ENCODE measurements at regions not wholly inside any gene's neighbourhood (a gene's known extent, or its start where the extent isn't known, plus 50 kb on each side); places are given as distances from the start of the nearest gene placed in this dataset.
"Not testable (repeated sequence)": the region's sequence is repeated elsewhere in the genome, so short reads cannot be mapped to it uniquely, and the experiment has no call there.

DNA sequence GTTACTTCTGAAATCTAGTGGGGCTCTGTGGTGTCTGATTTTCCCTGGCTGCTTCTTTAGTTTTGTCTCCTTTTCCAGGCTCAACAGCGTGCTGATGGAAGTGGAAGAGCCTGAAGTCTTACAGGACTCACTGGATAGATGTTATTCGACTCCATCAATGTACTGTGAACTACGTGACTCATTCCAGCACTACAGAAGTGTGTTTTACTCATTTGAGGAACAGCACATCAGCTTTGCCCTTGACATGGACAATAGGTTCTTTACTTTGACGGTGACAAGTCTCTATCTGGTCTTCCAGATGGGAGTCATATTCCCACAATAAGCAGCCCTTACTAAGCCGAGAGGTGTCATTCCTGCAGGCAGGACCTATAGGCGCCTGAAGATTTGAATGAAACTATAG, 51.1 kb downstream of the NBPF8 start:
- DNase-seq, result not testable (repeated sequence)

DNA sequence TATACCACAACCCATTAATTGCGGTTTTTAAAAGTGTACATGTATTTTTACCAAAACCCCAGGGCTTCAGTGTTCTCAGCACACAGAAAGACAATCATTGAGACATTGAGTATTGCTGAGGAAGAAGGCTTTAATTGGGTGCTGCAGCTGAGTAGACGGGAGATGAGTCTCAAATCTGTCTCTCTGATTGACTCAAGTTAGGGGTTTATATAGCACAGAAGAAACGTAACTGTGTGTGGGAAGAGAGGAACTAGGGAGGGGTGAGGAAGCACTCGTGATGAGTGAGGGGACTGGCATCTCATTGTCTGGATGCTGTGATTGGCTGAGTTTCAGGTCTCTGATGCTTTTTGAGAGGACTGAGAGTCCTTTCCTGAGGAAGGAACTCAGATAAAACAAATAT, 62.8 kb downstream of the NBPF8 start:
- not testable (repeated sequence) for DNase-seq

DNA sequence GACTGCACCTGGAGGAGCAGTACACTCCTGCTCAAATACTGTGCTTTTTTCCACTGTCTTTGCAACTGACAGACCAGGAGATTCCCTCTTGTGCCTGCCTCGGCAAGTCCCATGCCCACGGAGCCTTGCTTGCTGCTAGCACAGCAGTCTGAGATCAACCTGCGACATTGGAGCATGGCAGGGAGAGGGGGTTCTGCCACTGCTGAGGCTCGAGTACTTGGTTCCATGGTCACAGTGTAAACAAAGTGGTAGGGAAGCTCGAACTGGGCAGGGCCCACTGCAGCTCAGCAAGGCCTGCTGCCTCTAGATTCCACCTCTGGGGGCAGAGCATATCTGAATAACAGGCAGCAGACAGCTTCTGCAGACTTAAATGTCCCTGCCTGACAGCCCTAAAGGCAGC, 63.6 kb downstream of the NBPF8 start:
- DNase-seq, result not testable (repeated sequence)

DNA sequence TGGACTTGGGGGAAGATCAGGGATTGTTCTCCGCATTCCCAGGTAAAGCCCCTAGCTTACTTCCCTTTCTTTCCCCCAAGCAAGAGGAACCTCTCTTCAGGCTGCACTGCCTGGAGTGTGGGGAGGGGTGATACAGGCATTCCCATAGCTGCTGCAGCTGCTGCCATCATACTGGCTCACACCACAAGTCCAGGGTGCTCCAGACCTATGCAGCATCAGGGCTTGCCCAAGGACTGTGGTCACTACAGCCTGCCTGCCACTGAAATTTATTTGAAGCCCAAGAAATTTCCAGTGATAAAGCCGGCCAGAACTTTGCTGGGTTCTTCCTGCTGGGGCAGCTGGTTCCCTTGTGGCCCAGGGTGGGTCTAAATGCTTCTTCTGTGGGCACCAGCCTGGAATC, 72.7 kb downstream of the NBPF8 start:
- DNase-seq, result not testable (repeated sequence)

DNA sequence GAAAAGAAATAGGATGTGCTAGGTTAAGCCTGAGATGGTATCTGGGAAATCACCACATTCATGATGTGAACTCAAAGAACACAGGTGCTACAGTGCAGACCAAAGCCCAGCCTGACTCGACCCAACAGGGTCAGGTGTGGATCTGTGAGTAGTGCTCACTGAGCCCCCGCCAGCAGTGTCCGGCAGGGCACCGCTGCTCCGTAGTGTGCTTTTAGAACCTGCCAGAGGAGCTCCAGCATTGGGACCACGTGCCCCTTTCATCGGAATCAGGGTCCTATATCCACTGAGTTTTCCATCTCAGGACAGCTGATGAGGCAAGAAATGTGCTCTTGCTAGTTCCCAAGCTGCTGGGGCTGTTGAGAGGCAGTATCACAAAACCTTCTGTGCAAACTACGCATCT, 74.4 kb downstream of the NBPF8 start:
- not testable (repeated sequence) for DNase-seq

DNA sequence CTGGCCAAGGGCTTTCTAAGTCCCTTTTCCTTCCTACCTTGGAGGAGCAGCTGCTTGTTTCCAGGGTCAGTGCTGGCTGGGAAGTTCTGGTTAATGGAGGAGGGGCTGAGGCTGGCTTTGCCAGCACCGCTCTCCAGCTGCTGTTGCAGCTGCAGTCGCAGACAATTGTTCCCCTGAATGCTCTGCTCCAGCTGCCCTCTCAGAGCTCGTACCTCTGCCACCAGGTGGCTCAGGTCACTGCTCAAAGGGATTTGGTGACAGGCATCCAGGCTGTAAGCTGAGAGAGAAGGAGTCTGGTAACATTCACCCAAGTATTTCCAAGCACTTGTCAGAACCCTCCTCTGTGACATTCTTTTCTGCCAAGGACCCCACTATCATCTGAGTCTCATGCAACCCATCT, 82.3 kb downstream of the NBPF8 start:
- not testable (repeated sequence) for DNase-seq

DNA sequence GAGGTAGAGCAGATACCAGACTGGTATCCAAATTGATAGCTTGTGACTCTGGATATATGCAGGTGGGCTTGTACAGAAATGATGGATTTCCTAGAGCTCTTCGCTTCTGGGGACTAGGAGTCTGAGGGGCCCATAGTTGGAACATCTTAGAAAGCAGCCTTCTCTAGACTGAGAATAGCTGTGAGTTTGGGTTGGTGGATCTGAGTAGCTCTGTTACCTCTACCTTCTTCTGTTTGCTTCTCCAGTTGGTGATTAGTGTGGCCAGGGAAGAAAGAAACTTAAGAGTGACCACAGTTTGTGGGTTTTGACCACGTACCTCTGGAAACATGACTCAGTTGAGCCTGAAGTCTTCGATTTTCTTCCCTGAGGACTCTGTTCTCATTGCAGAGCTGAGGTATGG, 88.4 kb downstream of the NBPF8 start:
- not testable (repeated sequence) for DNase-seq

DNA sequence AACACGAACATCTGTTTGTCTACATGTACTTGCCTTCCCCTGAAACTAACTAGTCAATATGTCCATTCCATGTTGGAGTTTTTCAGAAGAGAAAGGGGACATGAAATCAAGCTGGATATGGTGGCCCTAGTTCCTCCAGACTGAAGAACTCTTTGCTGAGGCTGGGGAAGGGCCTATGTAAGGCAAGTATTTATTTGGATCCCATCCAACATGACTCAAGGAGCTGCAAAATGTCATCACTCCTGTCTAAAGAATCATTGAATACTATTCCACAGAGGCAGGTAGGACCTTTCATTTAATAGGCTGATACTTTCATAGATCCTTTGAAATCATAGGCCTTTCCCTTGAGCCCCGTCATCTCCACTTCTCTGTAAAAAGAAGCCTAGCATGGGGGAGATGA, 91.5 kb downstream of the NBPF8 start:
- not testable (repeated sequence) for DNase-seq

DNA sequence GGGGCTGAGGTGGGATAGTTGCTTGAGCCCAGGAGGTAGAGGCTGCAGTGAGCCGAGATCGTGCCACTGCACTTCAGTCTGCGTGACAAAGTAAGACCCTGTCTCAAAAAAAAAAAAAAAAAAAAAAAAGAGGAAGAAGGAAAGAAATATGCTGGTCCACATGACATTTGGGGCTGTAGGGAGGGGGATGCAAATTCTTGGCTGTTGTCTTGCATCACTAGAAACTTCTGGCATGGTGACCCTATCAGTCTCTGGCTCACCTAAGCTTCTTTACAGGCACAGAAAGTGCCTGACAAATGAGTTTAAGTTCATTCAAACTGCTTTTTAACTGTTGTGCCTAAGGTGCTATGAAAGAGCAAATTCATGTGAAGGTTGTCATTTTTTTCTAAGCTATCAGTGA, 93.5 kb downstream of the NBPF8 start:
- not testable (repeated sequence) for DNase-seq

DNA sequence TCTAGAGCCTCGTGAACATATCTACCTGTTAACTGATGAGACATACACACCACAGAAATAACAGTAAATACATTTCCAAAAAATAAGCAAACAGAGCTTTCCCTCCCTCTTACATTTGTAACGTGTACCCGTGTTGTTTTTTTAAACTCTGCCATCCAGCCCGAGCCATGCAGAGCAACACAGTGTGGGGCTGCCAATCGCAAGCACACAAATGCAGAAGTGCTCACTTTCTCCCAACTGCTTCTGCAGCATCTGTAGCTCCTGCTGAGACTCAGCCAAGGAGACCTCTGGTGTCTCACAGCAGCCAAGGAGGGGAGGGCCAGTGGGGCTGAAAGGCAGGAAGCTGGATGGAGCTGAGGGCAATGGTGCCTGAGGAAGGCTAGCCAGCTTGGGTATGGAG, 94.4 kb downstream of the NBPF8 start:
- DNase-seq, result not testable (repeated sequence)

DNA sequence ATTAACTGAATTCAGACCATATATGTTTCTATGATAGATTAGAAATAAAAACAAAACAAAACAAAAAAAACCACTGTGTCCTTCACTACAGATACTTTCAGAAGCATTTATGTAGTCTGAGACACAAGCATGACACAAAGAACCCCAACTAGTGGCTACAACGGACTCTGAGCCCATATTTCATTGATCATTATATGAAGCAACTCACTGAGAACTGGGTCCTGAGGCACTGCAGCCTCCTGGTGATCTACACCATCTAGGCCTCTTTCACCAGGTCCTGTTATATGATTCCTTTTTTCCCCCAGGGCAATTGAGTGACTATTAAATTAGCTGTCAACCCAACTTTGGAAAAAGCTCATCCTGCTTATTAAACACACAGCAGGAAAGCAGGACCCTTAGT, 98.3 kb downstream of the NBPF8 start:
- not testable (repeated sequence) for DNase-seq

DNA sequence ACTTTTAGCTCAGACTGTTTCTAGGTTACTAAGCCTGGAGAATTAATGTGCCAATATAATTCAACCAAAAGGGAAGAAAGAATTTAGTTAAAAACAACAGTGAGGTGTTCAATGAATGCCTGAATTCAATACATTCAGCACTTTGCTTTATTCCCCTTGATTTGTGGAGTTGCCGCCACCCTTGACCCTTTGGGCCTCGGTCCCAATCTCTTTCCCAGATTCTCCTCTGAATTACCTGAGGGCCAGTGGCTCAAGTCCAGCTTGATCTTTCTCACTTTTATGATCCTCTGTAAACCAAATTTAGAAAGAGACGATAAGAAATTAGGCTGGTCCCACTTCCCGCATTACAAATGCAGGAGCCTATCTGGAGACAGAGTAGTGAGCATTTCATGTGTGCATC, 98.7 kb downstream of the NBPF8 start:
- not testable (repeated sequence) for DNase-seq

DNA sequence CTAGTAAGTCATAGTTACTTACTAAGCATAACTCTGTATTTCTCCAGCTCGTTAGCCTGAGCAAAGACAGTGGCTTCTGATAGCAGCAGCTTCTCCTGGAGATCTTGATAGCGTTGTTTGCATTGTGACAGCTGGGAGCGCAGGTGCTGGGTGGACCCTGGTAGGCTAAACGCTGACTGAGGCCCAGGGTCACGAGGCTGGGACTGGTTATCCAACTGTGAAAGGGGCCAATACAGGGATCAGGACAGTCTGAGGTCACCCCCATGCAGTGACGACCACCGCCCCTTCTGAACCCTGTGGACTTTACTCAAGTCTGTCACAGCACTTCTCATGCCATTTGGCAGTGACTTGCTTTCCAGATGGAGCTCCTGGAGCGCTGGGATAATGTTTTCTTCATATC, 104.4 kb downstream of the NBPF8 start:
- not testable (repeated sequence) for DNase-seq

DNA sequence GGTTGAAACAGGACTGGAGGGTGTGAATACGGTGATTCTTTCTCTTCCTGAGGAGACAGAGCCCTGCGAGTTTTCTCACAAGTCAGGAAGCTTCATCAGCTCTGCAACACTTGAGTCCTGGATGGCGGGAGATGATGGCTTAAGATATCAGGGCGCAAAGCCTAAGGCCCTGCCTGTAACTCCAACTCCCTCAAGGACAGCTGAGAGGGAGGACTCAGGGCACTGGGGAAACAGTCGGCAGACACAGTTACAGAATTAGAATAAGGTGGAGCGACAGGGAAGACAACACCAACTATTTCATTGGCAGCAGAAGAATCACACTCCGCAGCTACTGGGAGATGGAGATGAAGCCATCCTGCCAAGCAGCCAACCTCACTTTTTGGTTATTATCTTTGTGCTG, 109.6 kb downstream of the NBPF8 start:
- DNase-seq, result not testable (repeated sequence)

DNA sequence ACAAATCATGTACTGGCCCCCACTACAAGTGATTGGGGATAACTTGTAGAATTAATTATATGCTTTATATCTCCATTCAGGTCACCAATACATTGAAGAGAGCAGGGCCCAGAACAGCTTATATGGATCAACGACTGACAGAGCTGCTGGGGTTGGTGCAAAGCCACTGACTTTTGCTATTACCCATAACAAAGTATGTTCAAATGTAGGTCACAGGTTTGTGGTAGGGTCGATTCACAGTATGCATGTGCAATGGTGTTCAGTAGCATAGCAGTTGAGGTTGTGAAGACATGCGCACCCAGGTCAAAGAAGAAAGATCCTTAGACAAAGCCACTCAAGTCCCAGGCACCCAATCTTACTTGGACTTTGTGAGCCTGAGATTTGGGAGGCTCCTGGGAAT, 110.6 kb downstream of the NBPF8 start:
- not testable (repeated sequence) for DNase-seq

DNA sequence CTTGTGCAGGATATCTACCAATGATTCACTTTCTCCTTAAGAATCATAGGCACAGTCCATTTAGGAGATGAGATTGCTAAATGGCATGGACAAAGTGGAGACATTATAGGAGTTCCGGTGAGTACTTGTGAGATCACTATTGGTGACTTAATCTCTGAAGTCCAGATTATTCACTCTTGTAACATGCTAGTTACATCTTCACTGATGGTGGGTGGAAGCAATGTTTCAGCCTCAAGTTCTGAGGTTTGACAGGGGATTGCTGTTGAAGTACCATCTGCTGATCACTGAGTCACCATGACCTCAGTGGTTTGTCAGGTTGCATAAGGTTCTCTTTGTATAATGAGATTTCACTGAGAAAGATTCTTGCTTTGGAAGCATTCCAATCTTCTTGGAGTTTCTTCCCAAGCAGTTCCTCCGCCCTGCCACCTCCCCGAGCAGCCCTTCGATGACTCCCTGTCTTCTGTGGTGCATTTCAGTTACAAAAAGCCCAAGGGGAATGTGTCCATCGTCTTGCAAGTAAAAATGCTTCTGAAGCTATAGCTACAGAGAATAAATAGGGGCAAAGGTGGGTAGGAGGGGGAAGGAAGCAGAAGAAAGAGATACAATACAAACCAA, 114.7 kb downstream of the NBPF8 start:
- DNase-seq, result not testable (repeated sequence)

DNA sequence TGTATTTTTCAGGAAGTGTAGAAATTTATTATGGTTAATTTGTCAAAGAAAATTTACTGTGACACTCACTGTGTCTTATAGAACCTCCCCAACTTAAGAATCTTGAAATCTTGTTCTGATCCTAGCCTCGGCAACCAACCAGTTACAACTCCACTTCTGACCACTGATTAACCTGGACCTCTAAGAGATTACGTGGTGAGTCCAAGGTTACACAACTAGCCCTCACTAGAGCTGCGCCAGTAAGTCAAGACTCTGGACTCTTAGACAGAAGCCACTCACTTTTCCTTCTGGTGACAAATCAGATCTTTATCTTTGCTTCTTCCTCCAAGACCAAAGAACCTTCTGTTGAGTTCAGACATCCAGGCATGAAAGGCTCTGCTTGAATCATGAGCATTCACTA, 116.6 kb downstream of the NBPF8 start:
- DNase-seq, result not testable (repeated sequence)

DNA sequence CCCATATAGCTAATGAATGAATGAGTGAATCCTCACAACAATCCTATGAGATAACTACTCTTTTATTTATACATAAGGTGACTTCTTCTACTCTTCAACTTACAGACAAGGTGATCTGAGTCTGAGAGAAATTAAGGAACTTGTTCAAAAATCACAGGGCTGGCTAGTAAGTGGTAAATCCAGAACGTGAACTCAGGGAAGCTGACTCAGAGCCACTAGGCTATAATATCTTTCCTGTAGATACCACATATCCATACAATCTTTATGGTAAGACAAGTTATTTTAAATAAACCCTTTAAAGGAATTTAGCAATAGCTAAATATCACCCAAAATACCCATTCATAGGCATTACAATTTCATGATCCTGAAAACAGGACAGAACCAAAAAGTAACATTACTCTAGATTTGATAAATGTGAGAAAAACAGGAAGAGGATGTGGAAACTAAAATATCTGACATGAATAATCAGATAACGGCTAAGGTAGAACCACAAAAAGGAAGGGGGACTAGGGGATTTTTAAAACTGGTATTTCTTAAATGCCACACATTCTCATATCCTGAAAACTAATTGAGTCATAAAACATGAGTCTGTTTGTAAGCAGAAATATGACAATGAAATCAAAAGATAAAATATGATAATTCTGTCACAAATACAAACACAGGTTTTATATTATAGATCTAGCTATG, 119.7 kb downstream of the NBPF8 start:
- DNase-seq, result not testable (repeated sequence)

DNA sequence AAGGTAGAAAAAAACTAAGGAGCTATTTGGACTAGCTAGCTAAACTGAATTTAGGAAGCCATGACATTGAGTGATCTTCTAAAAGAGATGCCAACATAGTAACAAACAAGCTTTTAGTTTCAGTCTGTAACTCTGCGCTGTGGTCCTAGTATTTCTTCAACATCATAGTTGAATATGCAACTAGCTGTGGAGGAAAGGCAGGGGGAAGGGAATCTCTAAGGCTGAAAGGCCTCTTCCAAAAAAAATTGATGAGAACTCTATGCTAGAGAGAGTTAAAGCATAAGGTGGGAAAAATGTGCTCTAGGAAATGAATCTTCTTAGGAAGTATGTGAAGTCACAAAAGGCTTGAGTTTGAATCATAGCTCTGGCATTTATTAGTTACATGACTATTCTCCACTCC, 120.2 kb downstream of the NBPF8 start:
- not testable (repeated sequence) for DNase-seq

DNA sequence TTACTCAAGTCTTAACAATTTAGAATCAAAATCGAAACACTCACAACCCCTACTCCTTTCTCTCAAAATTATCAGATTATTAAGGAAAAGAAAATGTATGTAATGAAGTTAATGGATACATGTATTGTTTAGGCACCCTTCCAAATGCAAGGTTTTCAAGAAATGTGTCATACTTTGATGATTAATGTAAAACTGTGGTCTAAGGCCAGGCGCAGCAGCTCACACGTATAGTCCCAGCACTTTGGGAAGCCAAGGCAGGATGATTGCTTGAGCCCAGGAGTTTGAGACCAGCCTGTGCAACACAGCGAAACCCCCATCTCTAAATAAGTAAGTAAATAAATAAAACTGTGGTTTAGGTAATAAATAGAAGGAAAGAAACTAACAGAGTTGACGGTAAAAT, 126.6 kb downstream of the NBPF8 start:
- DNase-seq, result not testable (repeated sequence)

DNA sequence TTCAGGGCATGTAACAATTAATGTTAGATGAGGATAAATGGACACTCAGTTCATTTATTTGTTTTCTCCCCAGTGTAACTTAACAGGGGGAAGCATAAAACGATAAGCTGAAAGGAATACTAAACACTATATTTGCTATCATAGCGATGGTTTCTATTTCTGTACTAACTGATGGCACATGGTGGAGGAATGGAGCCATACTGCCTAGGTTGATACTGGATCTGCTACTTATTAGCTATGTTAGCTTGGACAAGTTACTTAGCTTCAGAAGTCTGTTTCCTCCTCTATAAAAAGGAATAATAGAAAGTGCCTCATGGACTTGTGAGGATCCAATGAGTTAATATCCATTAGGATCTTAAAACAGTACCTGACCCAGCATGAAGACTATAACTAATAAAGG, 127.5 kb downstream of the NBPF8 start:
- not testable (repeated sequence) for DNase-seq

DNA sequence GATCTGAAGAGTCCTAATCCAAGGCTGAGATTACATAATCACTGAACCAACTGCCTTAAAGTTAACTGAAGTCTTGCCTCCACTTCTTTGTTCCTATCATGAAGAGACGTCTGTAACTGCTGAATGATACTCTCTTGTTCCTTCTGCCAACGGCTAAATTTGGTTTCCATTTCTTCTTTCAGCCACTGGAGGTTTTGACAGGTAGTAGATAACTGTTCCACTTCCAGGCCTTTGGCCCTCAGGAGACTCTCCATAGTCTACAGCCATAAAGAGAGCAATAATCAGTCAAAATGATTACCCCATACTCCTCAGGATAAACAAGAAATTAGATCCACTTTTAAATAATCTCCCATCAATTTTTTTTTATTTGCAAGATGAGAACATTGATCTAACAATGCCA, 128.1 kb downstream of the NBPF8 start:
- not testable (repeated sequence) for DNase-seq

DNA sequence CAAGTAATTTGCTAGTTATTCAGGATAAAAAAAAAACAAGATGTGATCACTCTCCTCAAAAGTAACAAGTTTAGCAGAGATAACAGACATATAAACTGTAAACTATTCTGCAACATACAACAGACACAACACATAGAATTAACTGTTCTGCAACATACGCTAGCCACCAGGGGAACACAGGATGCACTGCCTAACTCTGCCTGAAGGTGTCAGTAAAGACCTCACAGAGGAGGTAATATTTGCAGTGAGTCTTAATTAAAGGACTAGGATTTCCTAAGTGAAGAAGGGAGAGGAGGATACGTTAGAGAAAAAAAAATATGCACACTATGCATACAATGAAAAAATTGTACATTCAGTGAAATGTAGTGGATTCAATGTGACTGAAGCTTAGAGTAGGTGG, 129.6 kb downstream of the NBPF8 start:
- DNase-seq, result peak; percentile 60

DNA sequence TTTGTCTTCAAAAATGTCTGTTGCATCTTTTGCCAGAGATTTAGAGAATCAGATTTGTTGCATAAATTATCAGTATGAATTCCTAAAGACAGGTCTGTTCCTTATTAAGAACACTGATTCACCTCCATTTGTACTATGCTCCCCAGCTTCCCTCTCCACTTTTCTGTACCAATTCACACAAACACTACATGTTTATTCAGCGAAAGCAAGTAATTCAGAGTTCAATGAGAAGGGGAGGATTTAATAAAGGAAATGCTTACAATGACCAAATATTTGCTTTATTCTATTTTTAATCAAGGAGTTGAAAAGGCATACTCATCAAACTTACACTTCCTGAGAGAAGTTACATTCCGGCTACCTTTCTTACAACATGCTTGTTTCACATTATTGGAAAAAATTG, 135.5 kb downstream of the NBPF8 start:
- DNase-seq, result not testable (repeated sequence)

DNA sequence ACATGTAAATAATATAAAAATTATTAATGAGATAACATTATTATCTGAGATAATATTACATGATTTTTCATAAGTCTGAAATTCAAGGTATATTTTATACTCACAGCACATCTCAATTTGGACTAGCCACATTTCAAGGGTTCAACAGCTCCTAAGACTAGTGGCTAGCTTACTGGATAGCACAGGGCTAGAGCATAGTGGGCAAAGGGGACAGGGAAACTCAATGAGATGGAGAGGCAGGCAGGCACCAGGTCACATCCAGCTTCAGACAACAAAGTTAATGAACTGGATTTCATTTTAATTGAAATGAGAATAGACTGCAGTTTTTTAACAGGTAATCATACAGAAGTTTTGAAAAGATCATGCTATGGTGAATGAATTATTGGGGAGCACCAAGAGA, 137.4 kb downstream of the NBPF8 start:
- DNase-seq, result not testable (repeated sequence)

Data from activated CD4-positive, alpha-beta T cell treated with anti-CD3 and anti-CD28 coated beads for 1 hour (primary cell).